HG02943 (cell line): ENCODE measurements at regions not wholly inside any gene's neighbourhood (a gene's known extent, or its start where the extent isn't known, plus 50 kb on each side); places are given as distances from the start of the nearest gene placed in this dataset.

ENCODE experiments used
- ATAC-seq: cut with Tn5 transposase; IDR thresholded peaks from one replicate; pipeline ENCODE4 v1.9.1; 2021; ENCODE audit warnings: mild to moderate bottlenecking, low read depth, moderate library complexity; ENCODE audit not compliant: unreplicated experiment

GRCh38 chr1:37085393-37085792, 51.1 kb upstream of the GRIK3 start:
- ATAC-seq, result no peak

- no peak for ATAC-seq
These were observed 55.4 kb upstream of the GRIK3 start for GRCh38 chr1:37089750-37090149.

GRCh38 chr1:37090671-37091070, 56.4 kb upstream of the GRIK3 start:
- ATAC-seq, result no peak

- ATAC-seq, result no peak
These were observed 58.6 kb upstream of the GRIK3 start for GRCh38 chr1:37092937-37093336.

GRCh38 chr1:37094302-37094701, 60.0 kb upstream of the GRIK3 start:
- no peak for ATAC-seq

- ATAC-seq, result no peak
These were observed 62.2 kb upstream of the GRIK3 start for GRCh38 chr1:37096523-37096922.

- no peak for ATAC-seq
These were observed 63.4 kb upstream of the GRIK3 start for GRCh38 chr1:37097731-37098130.

GRCh38 chr1:37098237-37098636, 63.9 kb upstream of the GRIK3 start:
- ATAC-seq, result no peak

GRCh38 chr1:37100310-37100709, 66.0 kb upstream of the GRIK3 start:
- no peak for ATAC-seq

- ATAC-seq, result no peak
These were observed 68.5 kb upstream of the GRIK3 start for GRCh38 chr1:37102656-37103382.

GRCh38 chr1:37105911-37106310, 71.6 kb upstream of the GRIK3 start:
- no peak for ATAC-seq

GRCh38 chr1:37107153-37107907, 73.0 kb upstream of the GRIK3 start:
- ATAC-seq, result no peak

- no peak for ATAC-seq
These were observed 74.4 kb upstream of the GRIK3 start for GRCh38 chr1:37108596-37109188.

- no peak for ATAC-seq
These were observed 78.1 kb upstream of the GRIK3 start for GRCh38 chr1:37112430-37112829.

- ATAC-seq, result no peak
These were observed 79.1 kb upstream of the GRIK3 start for GRCh38 chr1:37113285-37113997.

GRCh38 chr1:37118790-37119189, 84.5 kb upstream of the GRIK3 start:
- no peak for ATAC-seq

GRCh38 chr1:37120279-37120678, 86.0 kb upstream of the GRIK3 start:
- ATAC-seq, result no peak

- ATAC-seq, result no peak
These were observed 89.2 kb upstream of the GRIK3 start for GRCh38 chr1:37123276-37124115.

- ATAC-seq, result no peak
These were observed 90.2 kb upstream of the GRIK3 start for GRCh38 chr1:37124501-37124900.

- no peak for ATAC-seq
These were observed 91.0 kb upstream of the GRIK3 start for GRCh38 chr1:37125295-37125694.
